ENCODE measurements at regions not wholly inside any gene's neighbourhood (a gene's known extent, or its start where the extent isn't known, plus 50 kb on each side); places are given as distances from the start of the nearest gene placed in this dataset.

GRCh38 chr1:239539051-239539450, 152.7 kb downstream of the CHRM3 start:
- no peak for DNase-seq (ENCODE audit: low read depth)

- DNase-seq (ENCODE audit: low read depth): no peak
Observed at GRCh38 chr1:239539812-239540211, 153.4 kb downstream of the CHRM3 start.

GRCh38 chr1:239543873-239544272, 157.5 kb downstream of the CHRM3 start:
- DNase-seq (ENCODE audit: low read depth): no peak

- no peak for DNase-seq (ENCODE audit: low read depth)
Observed at GRCh38 chr1:239545466-239545865, 159.1 kb downstream of the CHRM3 start.

- DNase-seq (ENCODE audit: low read depth): no peak
Observed at GRCh38 chr1:239547987-239548386, 161.6 kb downstream of the CHRM3 start.

- DNase-seq (ENCODE audit: low read depth): no peak
Observed at GRCh38 chr1:239550178-239550577, 163.8 kb downstream of the CHRM3 start.

- DNase-seq (ENCODE audit: low read depth): no peak
Observed at GRCh38 chr1:239555350-239555749, 169.0 kb downstream of the CHRM3 start.

GRCh38 chr1:239558559-239558958, 172.2 kb downstream of the CHRM3 start:
- DNase-seq (ENCODE audit: low read depth): no peak

- no peak for DNase-seq (ENCODE audit: low read depth)
Observed at GRCh38 chr1:239558991-239559390, 172.6 kb downstream of the CHRM3 start.

GRCh38 chr1:239560921-239561320, 174.6 kb downstream of the CHRM3 start:
- no peak for DNase-seq (ENCODE audit: low read depth)

GRCh38 chr1:239562095-239562494, 175.7 kb downstream of the CHRM3 start:
- no peak for DNase-seq (ENCODE audit: low read depth)

- no peak for DNase-seq (ENCODE audit: low read depth)
Observed at GRCh38 chr1:239563681-239564080, 177.3 kb downstream of the CHRM3 start.

GRCh38 chr1:239566074-239566473, 179.7 kb downstream of the CHRM3 start:
- DNase-seq (ENCODE audit: low read depth): no peak

GRCh38 chr1:239570878-239571277, 184.5 kb downstream of the CHRM3 start:
- no peak for DNase-seq (ENCODE audit: low read depth)

- DNase-seq (ENCODE audit: low read depth): no peak
Observed at GRCh38 chr1:239572183-239572582, 185.8 kb downstream of the CHRM3 start.

- DNase-seq (ENCODE audit: low read depth): no peak
Observed at GRCh38 chr1:239574112-239574511, 187.7 kb downstream of the CHRM3 start.

- no peak for DNase-seq (ENCODE audit: low read depth)
Observed at GRCh38 chr1:239575113-239575512, 188.7 kb downstream of the CHRM3 start.

- no peak for DNase-seq (ENCODE audit: low read depth)
Observed at GRCh38 chr1:239583536-239583935, 197.2 kb downstream of the CHRM3 start.

- DNase-seq (ENCODE audit: low read depth): no peak
Observed at GRCh38 chr1:239586128-239586527, 199.8 kb downstream of the CHRM3 start.

GRCh38 chr1:239587066-239587465, 200.7 kb downstream of the CHRM3 start:
- DNase-seq (ENCODE audit: low read depth): no peak

- no peak for DNase-seq (ENCODE audit: low read depth)
Observed at GRCh38 chr1:239587574-239588369, 201.4 kb downstream of the CHRM3 start.

- DNase-seq (ENCODE audit: low read depth): no peak
Observed at GRCh38 chr1:239590556-239590955, 204.2 kb downstream of the CHRM3 start.

GRCh38 chr1:239593527-239593926, 207.2 kb downstream of the CHRM3 start:
- no peak for DNase-seq (ENCODE audit: low read depth)

- DNase-seq (ENCODE audit: low read depth): no peak
Observed at GRCh38 chr1:239600588-239600987, 214.2 kb downstream of the CHRM3 start.
